HG03460 (cell line): ENCODE measurements at regions not wholly inside any gene's neighbourhood (a gene's known extent, or its start where the extent isn't known, plus 50 kb on each side); places are given as distances from the start of the nearest gene placed in this dataset.
"Not testable (repeated sequence)": the region's sequence is repeated elsewhere in the genome, so short reads cannot be mapped to it uniquely, and the experiment has no call there.

Experiments used
- ATAC-seq: cut with Tn5 transposase; IDR thresholded peaks from one replicate; pipeline ENCODE4 v1.9.1; 2021; ENCODE audit not compliant: unreplicated experiment

DNA sequence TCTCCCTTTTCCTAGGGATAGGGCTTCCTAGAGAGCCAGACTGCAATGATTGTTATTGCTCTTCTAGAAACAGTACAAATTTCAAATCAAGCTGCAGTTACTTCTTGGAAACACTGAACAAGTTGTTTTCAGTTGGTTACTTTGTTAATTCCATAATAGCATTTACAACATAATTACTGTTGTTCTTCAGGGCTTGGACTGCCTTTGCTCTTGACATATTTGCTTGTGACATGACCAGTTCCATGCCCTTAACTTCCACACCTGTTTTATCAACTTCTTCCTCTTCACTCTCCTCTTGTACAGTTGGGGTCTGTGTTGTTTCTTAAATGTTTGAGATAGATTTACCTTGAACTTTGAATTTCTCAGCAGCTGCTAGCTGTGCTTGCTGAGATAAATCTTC, 104.4 kb downstream of the SEC23IP start:
- no peak for ATAC-seq

DNA sequence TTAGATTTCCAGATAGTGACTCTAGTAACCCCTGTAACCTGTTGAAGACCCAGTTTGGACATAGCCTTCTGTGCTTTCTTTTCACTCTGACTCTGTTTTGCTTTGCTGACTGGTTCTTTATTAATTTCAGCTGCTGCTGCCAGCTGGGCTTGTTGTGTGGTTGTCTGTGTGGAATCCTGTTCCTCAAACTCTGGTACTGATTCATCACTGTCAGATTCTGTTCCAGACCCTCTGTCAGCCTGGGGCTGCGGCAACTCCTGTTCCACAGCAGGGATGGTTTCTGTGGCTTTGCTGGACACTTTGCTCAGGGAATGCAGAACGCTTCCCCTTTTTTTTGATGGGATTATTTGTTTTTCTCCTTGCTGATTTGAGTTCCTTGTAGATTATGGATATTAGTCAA, 104.9 kb downstream of the SEC23IP start:
- no peak for ATAC-seq

DNA sequence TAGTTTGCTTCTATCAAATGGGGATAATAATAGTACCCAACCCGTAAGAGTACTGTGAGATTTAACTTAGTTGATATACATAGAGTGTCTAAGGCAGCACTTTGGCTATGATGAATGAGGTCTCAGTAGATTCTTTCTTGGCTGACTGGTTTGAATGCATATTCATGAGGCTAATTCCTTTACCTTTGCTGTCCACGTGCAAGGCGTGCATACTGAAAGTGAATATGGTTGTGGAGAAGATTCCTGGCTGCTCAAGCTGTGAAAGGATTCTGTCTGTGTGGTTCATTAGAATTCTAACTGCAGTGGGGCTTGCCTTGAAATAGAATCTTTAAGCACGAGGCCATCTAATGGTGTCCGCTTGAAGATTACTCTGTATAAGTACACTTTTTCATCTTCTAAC, 110.3 kb downstream of the SEC23IP start:
- ATAC-seq, result no peak

DNA sequence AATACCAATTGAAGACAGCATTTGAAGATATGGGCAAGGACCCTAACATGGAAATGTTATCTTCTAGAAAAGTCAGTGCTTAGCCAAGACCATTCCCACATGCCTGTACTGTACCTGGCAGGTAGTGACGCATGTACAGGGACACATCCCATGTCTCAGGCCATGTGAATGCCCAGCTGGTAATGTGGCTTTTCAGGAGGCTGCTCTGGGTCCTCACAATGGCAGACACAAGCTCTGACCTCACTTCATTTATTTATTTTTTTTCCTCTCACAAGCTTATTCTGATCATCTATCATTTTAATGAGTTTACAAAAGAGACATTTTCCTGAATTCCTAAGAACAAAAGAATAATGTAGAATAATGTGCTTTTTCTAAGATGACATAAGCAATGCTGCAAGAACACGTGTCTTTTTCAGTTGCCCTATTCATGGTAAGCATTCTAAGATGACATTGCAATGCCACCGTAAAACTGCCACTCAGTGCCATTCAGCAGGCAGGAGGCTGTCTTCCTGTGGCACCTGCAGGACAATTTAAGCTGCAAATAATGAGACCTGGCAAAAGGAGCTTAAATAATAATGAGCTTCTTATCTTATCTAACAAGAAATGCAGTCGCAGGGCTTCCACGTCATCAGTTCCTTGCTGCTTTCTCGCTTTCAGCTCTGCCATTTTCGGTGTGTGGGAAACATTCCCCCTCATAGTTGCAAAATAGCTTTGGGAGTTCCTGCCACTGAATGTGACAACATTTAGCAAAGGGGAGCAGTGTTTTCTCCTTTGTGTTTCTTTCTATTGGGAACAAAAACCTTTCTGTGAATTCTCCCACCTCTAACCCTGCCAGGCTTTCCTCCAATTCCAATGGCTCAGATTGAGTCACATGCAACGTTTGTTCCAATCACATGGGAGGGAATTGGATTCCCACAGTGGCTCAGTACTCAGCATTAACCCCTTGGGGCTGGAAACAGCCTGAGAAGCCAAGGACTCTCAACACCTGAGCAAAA, 113.0 kb downstream of the SEC23IP start:
- ATAC-seq, result no peak

DNA sequence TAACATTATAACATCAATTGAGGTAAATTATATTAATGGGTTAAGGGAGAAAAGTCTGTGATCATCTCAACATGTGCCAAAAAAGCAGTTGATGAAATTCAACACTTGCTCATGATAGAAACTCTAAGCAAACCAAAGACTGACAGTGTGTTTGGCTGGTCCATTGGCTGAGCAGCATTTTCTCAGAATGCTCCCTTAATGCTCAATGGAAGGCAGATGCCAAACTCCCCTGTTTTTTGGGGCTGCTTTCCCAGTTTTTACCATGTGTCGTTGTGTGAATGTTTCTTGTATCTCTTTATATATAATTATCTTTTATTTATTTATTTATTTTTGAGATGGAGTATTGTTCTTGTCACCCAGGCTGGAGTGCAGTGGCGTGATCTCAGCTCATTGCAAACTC, 114.7 kb downstream of the SEC23IP start:
- ATAC-seq, result no peak

DNA sequence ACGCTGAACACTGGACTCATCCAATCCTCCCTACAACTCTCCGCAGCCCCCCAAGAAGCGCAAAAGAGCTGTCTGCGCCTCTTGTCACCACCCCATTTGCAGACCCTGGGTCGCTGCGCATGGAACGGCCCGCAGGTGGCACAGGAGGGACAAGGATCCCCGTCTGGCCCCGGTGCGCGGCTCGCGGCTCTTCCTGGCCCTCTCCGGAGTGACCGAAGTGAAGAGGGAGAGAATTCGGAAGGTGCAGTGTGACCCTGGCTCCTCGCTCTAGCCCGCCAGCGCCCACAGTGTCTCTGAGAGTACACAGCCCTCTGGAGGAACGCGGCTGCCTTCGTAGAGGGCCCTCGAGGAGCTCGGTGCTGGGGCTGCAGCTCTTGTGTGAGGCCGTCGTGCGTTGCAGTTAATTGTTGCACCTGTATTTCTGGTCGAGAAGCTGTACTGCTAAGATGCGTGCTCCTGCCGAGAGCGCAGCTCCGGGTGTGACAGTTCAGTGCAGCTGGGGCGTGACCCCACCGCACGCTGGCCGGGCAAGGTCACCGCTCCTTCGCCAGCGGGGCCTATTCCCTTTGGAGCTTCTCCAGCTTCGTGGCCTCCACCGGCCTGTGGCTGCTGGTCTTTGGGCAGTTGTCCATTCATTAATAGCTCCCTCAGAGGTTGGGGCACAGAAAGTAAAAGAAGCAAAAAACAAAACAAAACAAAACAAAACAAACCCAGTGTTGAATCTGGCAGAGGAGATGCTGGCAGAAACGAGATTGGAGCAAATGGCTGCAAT, 119.0 kb downstream of the SEC23IP start:
- no peak for ATAC-seq

DNA sequence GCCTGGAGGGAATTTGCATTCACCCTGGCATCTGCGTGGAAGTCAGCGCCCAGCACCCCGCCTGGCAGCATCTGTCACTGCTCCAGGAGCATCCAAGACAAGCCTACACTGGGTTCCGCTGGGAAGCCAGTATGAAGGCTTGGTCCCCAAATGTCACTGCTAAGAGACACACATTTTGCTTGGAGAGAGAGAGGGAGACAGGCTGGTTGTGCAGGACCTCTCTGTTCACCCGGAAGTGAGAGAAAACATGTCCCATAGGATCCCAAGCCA, 119.5 kb downstream of the SEC23IP start:
- no peak for ATAC-seq

DNA sequence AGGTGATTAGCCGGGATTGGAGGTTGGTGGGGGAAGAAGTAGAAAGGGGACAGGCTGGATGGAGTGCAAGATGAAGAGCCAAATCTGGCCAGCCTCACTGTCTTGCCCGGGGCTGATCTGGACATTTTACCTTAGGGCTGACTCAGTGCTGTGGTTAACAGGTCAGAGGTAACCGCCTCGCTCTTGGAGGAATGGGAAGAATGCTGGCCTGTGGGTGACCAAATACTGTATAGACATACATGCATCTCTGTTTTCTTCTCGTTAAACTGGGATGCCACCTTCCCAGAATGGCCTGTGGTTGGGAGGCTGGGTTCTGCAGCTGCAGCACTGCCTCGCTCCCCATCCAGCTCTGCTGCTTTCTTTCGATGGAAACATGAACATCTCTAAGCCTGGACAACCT, 120.0 kb downstream of the SEC23IP start:
- ATAC-seq, result no peak

DNA sequence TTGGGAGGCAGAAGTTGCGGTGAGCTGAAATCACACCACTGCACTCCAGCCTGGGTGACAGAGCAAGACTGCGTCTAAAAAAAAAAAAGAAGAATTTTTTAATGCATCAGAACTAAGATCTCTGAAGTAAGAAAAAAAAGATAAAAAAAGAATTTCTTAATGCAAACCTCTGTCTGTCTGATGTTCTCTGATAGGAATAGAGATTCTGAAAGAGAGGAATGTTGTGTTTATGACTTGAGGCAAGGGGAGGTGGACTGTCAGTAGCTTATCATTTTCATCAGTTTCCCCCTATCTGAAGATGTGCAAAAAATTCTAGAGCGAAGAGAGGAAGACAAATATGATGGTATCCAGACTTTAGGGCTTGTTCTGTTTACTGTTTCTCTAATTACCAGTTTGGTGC, 121.5 kb downstream of the SEC23IP start:
- ATAC-seq, result no peak

DNA sequence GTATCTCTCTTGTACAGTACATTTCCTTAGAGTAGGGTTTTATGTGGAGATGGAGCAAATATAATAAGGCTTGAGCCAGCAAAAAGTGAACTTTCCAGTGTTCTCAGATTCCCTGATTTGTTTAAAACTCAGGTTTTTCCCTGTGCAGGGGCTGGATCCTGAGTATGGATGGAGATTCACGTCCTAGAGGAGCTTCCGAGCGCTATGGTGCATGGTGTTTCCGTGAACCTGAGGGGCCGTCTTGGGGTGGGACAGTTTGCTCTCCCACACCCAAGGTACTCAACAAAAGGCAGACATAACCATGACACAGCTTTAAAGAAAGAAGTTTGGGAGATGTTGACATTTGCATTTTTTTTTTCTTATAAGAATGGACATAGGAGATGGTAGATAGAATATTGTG, 122.5 kb downstream of the SEC23IP start:
- no peak for ATAC-seq

DNA sequence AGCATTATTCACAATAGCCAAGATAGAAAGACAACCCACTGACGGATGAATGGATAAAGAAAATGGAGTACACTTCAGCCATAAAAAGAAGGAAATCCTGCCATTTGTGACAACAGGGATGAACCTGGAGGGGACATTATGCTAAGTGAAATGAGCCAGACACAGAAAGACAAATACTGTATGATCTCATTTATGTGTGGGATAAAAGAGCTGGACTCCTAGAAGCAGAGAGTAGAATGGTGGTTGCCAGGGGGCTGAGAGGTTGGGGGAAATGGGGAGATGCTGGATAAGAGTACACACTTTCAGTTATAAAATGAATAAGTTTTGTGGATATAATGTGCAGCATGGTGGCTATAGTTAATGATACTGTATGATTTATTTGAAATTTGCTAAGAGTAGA, 124.4 kb downstream of the SEC23IP start:
- no peak for ATAC-seq

DNA sequence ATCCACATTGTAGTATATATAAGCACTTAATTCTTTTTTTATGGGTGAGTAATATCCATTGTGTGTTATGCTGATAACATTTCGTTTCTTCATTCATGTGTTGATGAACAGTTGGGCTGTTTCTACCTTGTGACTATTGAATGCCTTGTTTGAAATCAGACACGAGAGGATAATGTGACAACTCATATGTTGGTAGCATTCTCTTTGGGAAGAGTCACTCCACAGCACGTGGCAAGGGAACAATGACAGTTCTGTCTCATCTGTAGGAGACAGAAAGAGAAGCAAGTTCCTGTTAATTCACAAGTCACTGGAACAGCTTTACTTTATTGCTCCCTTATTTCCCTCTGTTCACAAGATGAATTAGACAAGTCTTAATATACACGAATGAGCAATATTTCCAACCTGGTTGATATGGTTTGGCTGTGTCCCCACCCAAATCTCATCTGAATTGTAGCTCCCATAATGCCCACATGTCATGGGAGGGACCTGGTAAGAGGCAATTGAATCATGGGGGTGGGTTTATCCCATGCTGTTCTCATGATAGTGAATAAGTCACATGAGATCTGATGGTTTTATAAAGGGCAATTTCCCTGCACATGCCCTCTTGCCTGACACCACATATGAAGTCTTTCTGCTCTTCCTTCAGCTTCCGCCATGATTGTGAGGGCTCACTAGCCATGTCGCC, 125.3 kb downstream of the SEC23IP start:
- no peak for ATAC-seq

DNA sequence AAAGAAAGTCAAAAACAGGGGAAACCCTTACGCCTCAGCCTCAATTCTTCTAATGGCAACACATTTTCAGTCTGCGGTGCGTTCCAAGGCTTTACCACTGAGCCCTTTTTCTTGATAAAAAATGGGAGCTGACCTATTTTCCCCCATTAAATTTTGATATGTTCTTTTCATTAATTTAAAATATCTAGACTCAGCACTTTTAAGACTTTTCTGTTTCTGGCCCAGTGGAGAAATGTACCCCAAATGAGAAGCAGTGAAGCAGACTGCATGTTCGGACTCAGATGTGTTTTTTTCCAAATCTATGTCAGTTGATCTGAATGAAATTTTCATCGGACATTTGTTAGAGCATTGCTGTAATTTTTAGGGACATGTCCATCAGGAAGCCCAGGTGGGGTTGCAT, 126.2 kb downstream of the SEC23IP start:
- ATAC-seq, result no peak

DNA sequence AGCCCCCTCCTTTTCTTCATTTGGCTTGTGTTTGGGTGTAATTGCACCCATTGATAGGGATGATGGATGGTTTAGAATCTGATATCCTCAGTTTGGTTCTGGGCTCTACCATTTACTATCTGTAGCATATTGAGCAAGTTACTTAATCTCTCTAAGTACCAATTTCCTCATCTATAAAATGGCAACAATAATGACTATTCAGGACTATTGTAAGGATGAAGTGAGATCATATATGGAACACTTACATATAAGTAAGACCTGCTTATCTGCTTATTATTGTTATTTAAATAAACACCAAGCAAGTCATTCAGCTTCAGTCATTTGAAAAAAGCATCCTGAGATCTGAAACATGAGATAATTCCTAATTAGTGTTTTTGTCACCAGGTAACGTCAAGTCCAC, 127.0 kb downstream of the SEC23IP start:
- no peak for ATAC-seq

DNA sequence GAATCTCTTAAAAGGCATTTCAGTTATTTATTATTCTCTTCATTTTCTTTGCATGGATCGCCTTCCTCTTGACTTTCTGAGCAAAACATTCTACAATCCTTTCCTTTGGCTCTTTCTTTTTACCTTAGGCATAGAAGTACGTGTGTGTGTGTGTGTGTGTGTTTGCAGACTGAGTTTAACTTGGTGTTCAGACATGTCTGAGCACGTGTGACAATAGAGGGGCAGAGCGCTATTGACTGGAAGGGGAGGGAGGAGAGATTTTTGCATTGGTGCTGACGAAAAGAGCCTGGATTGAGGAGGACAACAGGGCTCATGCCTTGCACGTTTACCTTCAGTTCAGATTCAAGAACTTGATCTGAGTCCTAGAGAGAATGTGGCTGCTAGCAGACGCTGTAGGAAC, 129.8 kb downstream of the SEC23IP start:
- no peak for ATAC-seq

DNA sequence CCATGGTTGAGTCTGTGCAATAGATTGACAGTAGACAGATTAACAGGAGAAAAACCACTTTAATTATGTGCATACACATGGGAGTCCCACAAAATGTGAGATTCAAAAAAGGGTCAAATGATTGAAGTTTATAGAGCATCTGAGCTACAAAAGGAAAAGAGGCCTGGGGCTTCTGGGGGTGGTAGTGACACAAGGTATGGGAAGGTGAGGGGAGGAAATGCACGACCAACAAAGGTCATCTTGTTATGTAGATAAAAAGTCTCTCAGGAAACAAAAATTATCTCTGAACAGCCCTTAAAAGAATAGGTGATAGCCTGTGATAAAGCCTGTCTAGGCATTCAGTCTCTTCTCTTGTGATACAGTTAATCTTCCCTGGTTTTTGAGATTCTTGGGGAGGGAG, 141.7 kb downstream of the SEC23IP start:
- no peak for ATAC-seq

DNA sequence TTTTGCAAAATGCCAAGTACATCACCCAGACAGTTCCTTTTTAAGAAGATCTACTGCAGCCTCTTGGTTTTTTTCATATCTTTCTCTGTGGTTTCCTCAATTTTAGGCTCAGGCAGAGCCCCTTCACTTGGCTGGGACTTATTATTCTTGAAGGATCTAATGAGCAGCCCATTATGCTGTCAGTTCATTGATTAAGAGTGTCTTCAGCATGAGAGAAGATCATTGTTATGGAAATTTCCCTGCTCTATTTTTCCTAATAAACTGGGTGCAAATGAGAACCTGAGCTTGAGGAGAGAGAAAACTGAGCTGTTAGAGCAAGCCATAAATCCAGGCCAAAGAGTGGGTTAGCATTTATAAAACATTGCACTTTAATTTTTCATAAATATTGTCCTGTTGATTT, 146.5 kb downstream of the SEC23IP start:
- ATAC-seq, result no peak

DNA sequence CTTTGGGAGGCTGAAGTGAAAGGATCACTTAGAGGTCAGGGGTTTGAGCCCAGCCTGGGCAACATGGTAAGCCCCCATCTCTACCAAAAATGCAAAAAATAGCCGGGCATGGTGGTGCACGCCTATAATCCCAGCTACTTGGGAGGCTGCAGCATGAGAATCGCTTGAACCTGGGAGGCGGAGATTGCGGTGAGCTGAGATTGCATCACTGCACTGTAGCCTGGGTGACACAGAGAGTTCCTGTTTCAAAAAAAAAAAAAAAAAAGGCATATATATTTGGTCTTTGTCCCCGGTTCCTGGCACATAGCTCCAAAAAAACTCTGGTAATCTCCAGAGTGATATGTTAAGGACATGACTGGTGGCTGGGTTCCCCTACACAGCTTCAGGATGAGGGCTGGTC, 147.3 kb downstream of the SEC23IP start:
- no peak for ATAC-seq

DNA sequence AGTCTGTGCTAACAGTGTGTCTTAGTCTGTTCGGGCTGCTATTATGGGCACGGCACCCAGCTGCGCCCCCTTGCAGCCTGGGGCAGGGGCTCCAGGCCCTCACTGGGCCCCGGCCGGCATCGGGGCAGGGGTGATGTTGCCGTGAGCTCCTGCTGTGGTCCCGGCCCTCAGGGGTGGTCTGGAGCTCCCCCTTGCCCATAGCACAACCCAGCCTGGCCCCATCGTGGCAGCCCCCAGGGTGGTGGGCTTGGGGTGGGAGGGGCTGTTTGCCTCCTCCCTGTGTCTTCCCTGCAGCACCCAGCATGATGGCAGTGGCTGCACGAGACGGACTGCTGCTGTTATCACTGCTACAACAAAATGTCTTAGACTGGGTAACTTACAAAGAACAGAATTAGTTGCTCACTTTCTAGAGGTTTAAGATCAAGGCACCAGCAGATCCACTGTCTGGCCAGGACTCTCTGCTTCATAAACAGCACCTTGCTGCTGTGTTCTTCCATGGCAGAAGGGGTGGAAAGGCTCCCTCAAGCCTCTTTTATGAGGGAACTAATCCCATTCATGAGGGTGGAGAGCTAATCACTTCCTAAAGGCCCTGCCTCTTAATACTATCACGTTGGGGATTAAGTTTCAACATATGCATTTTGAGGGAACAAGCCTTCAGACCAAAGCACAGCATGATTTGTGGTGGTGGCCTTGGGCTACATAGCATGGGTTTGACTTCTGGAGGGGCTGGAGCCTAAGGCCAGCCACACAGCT, 149.5 kb downstream of the SEC23IP start:
- ATAC-seq, result no peak

DNA sequence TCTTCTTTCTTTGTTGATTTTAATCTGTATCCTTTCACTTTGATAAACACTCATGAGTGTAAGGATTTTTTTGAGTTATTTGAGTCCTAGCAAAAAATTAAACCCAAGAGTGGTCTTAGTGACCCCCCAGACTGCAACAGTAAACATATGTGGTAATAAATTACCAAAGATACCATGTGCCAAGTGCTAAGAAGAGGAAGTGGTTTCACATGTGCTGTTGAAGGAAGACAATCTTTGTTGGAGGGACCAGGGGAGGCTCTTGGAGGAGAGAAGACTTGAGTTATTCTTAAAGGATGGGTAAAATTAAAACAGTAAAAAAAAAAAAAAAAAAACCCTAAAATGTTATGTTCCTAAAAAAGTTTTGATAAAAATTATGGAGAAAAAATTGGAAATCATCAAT, 150.2 kb downstream of the SEC23IP start:
- no peak for ATAC-seq

DNA sequence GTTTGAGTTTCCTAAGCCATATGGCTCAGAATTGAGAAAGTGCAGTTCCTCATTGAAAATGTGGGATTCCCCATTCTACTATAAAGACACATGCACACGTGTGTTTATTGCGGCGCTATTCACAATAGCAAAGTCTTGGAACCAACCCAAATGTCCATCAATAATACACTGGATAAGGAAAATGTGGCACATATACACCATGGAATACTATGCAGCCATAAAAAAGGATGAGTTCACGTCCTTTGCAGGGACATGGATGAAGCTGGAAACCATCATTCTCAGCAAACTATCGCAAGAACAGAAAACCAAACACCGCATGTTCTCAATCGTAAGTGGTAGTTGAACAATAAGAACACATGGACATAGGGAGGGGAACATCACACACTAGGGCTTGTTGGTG, 154.8 kb downstream of the SEC23IP start:
- not testable (repeated sequence) for ATAC-seq
